NCI-H1105 treated with DMSO at 0.1 percent for 48 hours (cell line): ENCODE measurements at regions not wholly inside any gene's neighbourhood (a gene's known extent, or its start where the extent isn't known, plus 50 kb on each side); places are given as distances from the start of the nearest gene placed in this dataset.

Experiments used
- DNase-seq: peaks from one replicate; lab custom pipeline; 2025; lab: John Stamatoyannopoulos, UW

DNA sequence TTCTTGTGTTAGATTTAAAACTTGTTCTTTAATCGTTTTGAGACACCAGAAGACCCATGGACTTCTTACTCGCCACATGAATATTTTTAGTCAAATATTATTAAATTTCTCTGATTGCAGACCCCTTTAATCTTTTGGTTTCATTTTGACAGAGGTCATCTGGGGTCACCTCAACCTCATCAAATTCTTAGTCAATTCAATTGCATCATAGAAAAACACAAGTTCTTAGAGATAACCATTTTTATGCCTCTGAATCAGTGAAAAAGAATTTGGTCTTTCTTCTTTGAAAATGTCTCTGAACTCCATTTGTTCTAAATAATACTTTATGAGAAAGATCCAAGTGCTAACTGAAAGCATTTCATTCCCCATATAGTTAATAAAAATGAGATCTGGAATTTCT, 55.2 kb upstream of the CBLN4 start:
- no peak for DNase-seq

GRCh38 chr20:56069016-56069415, 63.7 kb upstream of the CBLN4 start:
- no peak for DNase-seq

DNA sequence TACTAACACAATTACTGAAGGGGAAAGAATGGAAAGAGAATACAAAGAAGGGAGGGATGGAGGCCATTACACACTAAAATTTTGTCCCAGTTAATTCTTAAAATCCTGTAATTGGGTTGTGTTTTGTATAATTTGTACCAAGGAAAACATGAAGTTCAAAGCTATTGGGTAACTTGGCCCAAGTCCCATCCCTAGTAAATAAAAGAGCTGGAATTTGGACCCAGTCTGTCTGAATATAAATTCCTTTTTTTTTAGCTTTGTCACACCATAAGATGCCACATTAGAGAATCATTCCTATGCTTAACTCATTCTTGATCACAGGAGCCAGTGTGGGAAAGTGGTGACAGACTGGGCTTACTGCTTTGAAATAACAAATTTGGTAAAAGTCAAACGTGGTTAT, 66.8 kb upstream of the CBLN4 start:
- DNase-seq = no peak

DNA sequence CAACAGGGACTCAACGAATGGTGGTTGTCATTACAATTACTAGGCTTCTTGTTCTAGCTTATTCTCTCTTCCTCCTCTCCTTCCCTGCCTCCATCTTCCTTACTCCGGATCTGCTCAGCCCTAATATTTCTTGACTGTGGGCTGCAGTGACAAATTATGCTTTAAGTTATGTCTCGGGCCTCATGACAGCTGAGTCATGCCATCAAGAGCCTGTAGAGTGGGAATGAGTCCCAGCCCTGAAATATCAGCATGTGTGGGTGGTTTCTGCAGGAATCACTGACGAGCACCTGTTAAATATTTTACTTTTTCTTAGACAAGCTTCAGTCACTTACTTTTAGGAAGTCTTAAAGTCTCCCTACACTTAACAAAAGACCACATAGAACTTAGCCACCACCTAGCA, 83.1 kb upstream of the CBLN4 start:
- no peak for DNase-seq

GRCh38 chr20:56091628-56092234, 86.4 kb upstream of the CBLN4 start:
- no peak for DNase-seq

GRCh38 chr20:56094228-56094627, 88.9 kb upstream of the CBLN4 start:
- DNase-seq = no peak

GRCh38 chr20:56098981-56099500, 93.7 kb upstream of the CBLN4 start:
- no peak for DNase-seq

DNA sequence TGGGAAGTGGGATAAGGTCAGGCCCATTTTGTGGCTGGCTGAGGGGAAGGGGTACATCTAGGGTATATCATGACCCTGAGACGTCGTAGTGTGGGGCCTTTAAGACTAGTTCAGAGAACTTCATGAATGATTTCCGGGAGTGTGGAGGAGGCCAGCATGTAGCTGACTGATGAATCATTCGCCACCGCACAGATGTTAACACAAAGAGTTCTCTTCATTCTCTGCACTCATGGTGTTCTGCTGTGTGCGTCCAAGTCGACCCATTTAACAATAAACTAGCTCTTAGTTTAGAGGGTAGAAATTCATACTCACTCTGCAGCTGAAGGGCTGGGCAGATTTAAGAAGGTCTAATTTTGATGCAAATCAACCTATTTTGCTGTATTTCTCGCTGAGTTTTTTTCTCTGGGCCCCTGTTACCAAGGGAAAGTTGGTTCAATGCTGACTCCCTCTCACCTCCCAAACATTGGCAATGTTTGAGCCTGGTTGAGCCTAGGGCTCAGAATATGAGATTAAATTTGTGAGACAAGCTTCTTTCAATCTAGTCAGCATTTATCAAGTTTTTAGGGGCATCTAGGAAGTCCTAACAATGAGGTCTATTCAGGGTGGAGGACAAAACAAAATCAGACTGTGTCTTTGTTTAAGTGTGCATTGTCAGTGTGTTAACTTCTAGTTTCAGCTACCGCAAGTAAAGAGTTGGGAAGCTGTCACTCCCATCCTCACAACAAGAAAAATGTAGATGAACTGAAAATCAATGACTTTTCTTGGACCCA, 106.8 kb upstream of the CBLN4 start:
- DNase-seq = no peak

DNA sequence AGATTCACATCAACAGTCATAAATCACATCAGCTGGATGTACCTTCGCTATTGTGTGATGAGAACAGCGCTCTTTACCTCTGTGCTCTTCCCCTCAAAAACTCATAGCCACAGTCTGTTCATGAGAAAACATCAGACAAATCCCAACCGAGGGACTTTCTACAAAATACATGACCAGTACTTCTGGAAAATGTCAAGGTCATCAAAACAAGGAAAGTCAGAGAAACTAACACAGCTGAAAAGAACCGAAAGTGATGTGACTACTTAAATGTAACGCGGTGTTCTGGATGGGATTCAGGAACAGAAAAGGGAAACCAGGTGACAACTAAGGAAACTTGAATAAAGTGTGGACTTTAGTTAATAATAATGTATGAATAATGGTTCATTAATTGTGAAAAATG, 112.0 kb upstream of the CBLN4 start:
- DNase-seq = no peak

- no peak for DNase-seq
These were observed 116.5 kb upstream of the CBLN4 start for GRCh38 chr20:56121850-56122249.

DNA sequence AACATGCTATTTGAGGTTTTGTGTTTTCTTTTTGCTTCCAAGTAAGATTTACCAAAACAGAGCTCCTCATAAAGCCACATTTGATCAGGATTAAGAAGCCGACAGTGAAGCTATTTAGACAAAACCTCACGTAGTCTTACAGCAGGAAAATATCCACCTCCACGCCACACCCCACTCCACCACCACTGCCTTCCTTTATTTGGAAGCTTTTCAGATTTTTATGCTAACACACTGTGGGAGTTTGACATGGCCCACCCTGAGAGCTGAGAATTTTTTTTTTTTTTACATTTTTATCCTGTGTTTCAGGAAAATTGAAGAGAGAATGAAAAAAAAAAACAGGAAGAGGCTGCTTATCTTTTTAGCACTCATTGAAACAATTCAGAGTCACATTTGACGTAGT, 104.8 kb upstream of the MC3R start:
- no peak for DNase-seq

DNA sequence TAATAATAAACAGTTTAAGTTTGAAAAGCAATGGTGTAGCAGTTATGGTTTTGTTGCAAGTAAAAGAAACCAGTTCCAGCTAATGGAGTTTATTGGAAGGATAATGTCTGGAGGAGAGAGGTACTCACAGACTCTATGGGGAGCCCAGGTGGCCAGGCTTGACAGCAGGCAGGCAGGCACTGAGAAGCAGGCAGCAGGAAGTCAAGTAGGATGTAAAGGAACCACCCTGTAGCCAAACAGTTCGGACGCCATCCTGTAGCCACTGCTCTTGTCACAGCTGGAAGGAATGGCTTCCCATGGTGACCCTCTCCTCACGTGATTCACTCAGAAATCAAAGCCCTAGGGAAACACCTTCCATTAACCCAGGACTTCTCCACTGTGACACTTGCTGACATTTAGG, 96.7 kb upstream of the MC3R start:
- no peak for DNase-seq

GRCh38 chr20:56153926-56154325, 94.6 kb upstream of the MC3R start:
- no peak for DNase-seq

- no peak for DNase-seq
These were observed 92.9 kb upstream of the MC3R start for GRCh38 chr20:56155625-56156024.

DNA sequence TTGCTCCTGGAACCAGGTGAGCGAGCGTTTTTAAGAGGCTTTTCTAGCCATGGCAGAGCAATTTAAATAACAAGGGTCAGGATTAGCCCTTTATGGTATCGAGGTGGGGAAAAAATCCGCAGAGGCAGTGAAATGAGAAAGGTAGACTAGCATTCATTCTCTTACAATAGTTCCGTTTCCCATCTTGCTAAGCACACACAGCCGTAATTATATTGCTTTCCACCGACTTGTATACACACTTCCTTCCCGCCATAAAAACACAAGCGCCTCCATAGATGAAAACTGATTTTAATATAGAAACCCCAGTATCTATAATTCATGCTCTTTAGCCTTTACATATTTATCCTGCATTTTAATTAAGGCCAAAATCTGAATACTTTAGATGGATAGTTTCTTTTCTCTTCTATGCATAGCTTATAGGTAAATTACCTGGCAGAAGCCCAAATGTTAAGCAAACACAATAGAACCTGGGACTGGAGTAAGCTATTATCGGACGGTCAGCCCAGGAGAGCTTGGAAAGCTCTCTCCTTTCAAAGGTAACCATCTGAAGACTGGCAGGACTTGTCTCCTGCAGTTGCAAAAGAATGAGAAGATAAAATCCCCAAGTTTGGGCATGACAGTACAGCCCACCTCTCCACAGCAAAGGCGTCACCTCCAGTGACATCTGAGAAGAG, 90.9 kb upstream of the MC3R start:
- DNase-seq = peak; percentile 21

DNA sequence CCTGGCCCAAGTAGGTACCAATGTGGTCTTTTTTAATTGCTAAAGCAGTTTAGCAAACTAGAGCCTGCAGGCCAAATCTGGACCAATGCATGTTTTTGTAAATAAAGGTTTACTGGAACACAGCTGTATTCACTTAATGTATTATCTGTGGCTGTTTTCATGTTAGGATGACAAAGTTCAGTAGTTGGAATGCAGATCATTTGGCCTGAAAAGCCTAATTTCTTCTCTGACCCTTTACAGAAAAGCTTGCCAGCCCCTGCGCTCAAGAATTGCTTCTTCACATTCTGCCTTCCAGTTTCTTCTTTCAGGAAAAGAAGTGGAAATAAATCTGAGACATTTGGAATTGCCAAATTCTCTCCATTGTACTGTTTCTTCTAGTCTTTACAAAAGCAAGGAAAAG, 90.0 kb upstream of the MC3R start:
- DNase-seq = no peak

DNA sequence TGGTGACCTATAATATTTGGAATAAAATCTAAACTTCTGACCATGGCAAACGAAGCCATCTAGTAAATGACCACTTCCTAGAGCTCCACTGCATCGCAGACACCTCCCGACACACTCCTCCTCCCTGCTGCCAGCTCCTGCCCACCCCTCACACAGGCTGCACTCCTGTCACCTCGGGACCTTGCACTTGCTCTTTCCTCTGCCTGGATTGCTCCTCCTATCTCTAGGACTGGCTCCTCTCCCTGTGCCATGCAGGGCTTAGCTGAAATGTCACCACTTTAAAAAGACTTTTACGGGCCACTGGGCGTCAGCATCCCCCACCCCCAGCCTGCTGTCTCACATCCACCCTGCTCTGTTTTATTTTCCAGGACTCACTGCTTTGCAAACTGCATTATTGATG, 87.6 kb upstream of the MC3R start:
- DNase-seq = no peak

GRCh38 chr20:56163806-56164205, 84.7 kb upstream of the MC3R start:
- DNase-seq = no peak

DNA sequence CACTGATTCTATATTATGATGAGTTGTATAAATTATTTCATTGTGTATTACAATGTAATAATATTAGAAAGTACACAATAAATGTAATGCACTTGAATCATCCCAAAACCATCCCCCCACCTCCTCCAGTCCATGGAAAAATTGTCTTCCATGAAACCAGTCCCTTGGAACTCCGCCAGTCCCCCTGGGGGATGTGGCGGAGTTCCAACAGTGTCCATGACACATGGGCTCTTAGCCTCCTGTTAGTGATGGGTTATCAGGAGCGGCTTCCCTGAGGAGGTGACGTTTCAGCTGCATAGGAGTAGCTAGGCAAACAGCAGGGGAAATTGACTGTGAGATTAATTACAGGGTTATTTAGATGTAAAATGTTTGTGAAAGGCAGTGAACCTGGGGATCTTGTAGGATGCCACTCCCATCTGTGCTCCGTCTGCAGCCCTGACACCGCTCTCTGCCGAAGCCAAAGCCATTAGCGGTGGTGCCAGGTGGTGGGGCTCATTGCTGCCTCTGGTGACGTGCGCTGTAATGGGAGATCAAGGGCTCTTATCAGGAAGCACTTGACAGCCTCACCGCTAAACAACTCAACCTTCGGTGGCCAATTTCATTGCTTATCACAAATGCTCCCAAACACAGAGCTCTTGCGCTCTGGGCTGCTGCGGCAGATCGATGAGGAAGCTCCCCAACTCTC, 81.6 kb upstream of the MC3R start:
- peak; percentile 64 for DNase-seq

GRCh38 chr20:56171087-56172012, 77.2 kb upstream of the MC3R start:
- no peak for DNase-seq

GRCh38 chr20:56173438-56173837, 75.1 kb upstream of the MC3R start:
- no peak for DNase-seq

DNA sequence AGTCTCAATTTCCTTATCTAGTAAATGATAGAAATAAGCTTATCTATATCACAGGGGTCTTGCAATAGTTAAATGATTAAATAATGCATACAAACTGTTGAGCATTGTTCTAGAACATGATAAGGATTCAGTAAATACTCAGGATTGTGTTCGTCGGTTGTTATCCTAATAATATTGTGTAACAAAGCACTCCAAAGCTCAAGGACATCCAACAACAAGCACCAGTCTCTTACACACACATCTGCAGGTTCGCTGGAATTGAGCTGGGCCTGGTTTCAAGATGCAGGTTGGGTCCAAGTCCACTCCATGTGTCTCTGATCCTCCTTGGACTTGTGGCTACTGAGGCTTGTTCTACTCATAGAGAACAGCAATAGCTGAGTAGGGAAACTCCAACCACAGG, 74.1 kb upstream of the MC3R start:
- DNase-seq = no peak
